HG03039 (cell line): ENCODE measurements at regions not wholly inside any gene's neighbourhood (a gene's known extent, or its start where the extent isn't known, plus 50 kb on each side); places are given as distances from the start of the nearest gene placed in this dataset.

Experiments
- ATAC-seq: cut with Tn5 transposase; IDR thresholded peaks from one replicate; pipeline ENCODE4 v1.9.1; 2021; ENCODE audit warnings: mild to moderate bottlenecking, moderate library complexity; ENCODE audit not compliant: unreplicated experiment

- no peak for ATAC-seq
Observed at GRCh38 chr5:4855036-4855435, 285.1 kb upstream of the ADAMTS16 start.

GRCh38 chr5:4855880-4856279 lies 284.2 kb upstream of the ADAMTS16 start:
- ATAC-seq = no peak

GRCh38 chr5:4857761-4858160 lies 282.4 kb upstream of the ADAMTS16 start:
- ATAC-seq = no peak

DNA sequence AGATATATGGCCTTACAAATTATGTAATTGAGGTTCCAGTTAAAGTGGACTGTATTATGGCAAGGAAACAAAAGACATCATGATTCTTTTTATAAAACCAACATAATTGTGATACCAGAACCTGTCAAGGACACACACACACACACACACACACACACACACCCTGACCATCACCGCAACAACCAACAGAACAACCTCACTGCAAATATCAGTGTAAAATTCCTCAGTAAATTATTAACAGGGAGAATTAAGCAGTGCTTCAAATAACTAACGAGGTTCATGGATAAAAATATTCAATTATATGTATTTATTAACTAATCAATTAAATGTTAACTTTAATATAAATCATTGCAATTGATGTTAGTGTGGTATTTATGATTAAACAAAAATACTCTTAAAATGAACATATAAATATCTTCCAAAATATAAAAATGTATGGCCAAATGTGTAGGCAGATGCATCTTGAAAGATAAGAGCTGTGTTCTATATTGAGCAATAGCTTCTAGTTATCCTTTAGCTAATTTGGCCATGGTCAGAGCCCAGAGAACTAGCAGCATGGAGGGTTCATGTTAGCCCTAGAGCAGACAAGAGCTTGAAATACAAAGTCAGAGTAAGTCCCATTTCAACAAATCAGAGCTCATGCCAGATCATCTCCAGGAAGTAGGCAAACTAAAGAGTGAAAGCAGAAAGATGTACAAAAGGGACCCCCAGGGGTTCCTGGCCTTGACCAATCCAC lies 280.5 kb upstream of the ADAMTS16 start:
- no peak for ATAC-seq

DNA sequence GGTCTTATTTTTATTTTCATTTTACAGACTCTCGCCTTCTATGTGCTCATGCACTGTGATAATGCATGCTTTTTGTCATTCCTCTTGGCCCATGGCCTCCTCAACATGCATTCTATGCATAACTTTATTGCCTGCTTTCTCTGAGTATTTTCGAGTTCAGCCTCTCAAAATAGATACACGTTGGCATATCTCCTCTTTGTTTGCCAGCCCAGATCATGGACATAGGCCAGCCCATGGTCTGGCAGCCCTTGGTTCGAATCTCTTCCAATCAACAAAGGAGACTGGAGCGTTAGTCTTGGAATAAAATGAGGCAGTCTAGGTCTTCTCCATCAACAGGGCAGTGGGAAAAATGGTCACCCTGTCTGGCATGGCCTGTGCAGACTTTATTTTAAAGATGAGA lies 279.5 kb upstream of the ADAMTS16 start:
- no peak for ATAC-seq

- no peak for ATAC-seq
Observed at GRCh38 chr5:4862500-4862899, 277.6 kb upstream of the ADAMTS16 start.

- ATAC-seq = no peak
Observed at GRCh38 chr5:4866131-4866659, 273.9 kb upstream of the ADAMTS16 start.

DNA sequence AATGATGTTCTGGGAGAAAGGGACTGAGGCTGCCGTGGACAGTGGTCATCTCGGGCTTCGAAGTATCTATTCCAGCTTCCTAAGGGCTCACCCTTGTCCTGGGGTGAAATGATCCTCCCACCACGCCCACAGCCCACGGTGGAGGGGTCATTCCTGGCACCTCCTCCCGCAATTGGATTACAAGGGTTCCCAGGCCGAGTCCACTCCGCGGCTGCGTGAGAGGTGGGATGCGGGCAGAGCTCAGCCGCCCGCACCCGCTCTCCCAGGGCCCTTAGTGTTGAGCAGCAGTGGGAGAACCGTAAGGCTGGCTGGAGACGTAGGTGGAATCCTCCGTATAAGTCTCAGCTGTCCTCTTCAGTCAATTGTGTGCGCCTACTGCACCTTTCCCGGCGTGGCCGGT lies 273.3 kb upstream of the ADAMTS16 start:
- no peak for ATAC-seq

DNA sequence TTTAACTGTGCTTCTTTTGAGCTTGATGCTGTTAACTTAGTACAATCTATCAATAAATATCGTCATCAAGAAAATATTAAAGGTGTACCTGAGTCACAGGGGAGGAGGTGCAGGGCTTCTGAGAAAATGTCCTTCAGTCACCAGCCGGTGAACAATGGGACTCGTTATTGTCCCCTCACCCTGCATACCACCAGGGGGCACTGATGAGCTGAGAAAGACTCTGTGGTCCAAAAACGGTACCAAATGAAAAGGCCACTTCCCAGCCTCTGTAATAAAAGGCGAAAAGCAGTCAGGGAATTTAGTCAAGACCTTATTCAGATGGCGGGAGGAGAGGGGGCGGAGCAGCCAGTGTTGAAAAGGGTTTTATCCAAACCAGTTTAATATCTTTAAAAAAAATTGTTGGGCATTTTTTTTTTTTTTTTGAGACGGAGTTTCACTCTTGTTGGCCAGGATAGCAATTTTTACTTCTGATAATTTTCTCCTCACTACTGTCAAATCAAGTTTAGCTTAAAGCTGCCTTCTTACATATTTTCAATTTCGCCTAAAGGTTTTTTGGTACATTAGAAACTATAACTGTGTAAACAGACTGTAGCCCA lies 271.9 kb upstream of the ADAMTS16 start:
- ATAC-seq = no peak

DNA sequence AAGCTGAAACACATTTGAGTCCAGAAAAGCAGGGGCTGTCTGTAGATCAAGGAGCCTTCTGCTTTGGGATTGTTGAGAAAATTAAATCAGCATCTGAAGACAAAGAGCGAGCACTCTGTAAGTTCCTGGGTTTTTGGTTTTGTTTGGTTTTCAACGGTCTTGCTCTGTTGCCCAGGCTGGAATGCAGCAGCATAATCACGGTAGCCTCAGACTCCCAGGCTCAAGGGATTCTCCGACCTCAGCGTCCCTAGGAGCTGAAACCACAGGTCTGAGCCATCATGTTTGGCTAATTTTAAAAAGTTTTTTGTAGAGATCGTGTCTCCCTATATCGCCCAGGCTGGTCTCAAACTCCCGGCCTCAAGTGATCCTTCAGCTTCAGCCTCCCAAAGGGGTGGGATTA lies 266.5 kb upstream of the ADAMTS16 start:
- no peak for ATAC-seq

- no peak for ATAC-seq
Observed at GRCh38 chr5:4874097-4874496, 266.0 kb upstream of the ADAMTS16 start.

GRCh38 chr5:4875942-4876341 lies 264.2 kb upstream of the ADAMTS16 start:
- no peak for ATAC-seq

GRCh38 chr5:4876804-4877203 lies 263.3 kb upstream of the ADAMTS16 start:
- ATAC-seq = no peak

GRCh38 chr5:4877579-4877978 lies 262.6 kb upstream of the ADAMTS16 start:
- ATAC-seq = no peak

DNA sequence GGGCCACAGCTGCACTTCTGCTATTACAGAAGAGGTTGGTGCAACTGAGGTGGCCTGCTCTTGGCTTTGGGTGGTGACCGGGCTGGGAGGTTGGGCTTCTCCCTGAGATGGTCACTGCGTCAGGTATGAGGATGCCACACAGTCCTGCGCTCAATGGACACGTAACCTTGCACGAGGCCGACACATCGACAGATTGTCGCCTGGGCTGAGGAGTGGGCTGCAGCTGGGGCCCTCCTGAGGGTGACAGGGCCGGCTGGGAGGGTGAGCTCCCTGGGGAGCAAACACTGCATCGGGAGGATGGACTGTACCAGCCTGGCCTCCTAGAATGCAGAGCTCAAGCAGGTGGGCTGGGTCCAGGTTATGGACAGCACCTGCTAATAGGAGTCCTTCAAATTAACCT lies 261.1 kb upstream of the ADAMTS16 start:
- no peak for ATAC-seq

- no peak for ATAC-seq
Observed at GRCh38 chr5:4879693-4880303, 260.3 kb upstream of the ADAMTS16 start.

- ATAC-seq = no peak
Observed at GRCh38 chr5:4880304-4880741, 259.8 kb upstream of the ADAMTS16 start.

DNA sequence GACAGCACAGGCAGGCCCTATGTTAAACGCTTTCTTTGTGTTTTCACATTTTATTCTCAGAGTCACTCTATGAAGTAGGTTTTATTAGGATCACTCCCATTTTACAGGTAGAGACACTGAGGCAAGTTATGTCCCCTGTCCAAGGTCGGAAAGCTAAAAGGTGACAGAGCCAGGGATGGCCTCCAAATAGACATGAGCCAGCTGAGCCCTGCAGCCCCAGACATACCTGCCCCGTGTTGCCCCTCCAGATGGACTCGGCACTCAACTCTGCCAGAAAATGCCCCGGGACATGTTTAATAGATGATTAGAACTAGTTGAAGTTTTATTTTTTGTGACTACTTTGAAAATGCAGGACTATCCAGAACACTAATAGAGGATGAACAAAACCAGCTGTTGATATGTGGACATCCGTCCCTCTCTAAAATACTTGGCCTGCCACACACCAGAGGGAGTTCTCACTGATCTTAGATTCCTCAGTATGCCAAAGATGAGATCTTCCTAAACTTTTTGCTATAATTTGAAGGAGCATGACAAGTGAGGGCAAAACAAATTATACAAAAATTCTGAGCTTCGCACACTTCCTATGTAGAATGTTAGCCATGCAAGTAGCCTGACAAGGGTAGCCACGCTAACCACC lies 258.6 kb upstream of the ADAMTS16 start:
- no peak for ATAC-seq

DNA sequence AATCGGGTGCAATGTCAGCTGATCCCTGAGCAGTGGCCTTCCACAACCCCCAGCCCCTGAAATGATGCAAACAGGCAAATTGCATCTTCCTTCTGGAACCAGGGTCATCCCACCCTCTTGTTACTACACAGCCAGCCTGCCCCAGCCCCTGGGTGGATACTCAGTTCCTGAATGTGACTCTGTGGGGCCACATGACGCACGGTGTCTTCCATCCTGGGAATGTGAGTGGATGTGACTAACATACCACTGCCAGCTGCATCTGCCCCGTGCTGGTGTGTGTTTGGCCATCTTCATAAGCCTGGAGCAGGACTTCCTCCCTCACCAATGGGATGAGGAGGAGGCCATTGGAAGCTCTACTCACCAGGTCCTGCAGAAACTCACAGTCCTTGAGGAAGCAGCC lies 257.9 kb upstream of the ADAMTS16 start:
- ATAC-seq = no peak

GRCh38 chr5:4883360-4883759 lies 256.8 kb upstream of the ADAMTS16 start:
- no peak for ATAC-seq

DNA sequence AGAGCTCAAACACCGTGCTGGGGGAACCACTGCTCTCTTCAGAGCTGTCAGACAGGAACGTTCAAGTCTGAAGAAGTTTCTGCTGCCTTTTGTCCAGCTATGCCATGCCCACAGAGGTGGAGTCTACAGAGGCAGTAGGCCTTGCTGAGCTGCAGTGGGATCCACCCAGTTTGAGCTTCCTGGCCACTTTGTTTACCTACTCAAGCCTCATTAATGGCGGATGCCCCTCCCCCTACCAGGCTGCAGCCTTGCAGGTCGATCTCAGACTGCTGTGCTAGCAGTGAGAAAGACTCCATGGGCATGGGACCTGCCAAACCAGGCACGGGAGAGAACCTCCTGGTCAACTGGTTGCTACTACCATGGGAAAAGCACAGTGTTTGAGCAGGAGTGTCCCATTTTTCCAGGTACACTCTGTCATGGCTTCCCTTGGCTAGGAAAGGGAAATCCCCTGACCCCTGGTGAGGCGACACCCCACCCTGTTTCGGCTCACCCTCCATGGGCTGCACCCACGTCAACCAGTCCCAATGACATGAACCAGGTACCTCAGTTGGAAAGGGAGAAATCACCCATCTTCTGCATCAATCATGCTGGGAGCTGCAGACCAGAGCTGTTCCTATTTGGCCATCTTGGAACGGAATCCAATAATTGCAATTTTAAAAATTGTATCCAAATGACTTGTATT lies 246.9 kb upstream of the ADAMTS16 start:
- no peak for ATAC-seq
